ENCODE measurements at regions not wholly inside any gene's neighbourhood (a gene's known extent, or its start where the extent isn't known, plus 50 kb on each side); places are given as distances from the start of the nearest gene placed in this dataset.

DNA sequence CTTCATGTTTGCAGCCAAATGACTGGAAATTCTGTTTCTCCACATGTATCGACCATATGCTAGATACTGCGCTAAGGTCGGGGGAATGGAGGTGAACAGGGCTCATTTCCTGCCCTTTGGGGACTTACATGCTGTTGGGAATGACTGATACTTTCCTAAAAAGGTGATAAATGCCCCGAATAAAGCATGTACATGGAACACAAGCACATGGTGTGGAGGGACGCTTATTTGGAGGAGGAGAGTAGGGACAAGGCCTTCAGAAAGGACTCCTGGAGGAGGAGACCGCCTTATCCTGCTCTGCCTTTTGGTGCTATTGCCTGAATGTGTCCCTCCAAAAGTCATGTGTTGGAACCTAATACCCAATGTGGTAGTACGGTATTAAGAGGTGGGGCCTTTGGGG is 344.5 kb downstream of the PRL start:
- Histone ChIP-seq H3K4me1 (peaks cover 0 to 11% of the 10 kb centered on the region in 2 donors), H3K9me3 (no peaks in the 10 kb centered on the region), H3K27me3 (no peaks in the 10 kb centered on the region), H3K36me3 (no peaks in the 10 kb centered on the region), H3K27ac (peak overlapping the region in 1 of 2 donors; percentile 62), H3K4me3 (no peak overlapping the region)
- intact Hi-C loops (cut with DNase I; ENCODE audit: low total_unique reads): no loop called here
- no peak for DNase-seq (ENCODE audit: low spot score in 2 of 2)
- TF ChIP-seq POLR2AphosphoS5 (IDR thresholded peaks at IDR 0.05) (no peak), POLR2A (IDR thresholded peaks at IDR 0.05) (no peak)
- TF ChIP-seq, protein P1, sequence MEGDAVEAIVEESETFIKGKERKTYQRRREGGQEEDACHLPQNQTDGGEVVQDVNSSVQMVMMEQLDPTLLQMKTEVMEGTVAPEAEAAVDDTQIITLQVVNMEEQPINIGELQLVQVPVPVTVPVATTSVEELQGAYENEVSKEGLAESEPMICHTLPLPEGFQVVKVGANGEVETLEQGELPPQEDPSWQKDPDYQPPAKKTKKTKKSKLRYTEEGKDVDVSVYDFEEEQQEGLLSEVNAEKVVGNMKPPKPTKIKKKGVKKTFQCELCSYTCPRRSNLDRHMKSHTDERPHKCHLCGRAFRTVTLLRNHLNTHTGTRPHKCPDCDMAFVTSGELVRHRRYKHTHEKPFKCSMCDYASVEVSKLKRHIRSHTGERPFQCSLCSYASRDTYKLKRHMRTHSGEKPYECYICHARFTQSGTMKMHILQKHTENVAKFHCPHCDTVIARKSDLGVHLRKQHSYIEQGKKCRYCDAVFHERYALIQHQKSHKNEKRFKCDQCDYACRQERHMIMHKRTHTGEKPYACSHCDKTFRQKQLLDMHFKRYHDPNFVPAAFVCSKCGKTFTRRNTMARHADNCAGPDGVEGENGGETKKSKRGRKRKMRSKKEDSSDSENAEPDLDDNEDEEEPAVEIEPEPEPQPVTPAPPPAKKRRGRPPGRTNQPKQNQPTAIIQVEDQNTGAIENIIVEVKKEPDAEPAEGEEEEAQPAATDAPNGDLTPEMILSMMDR (IDR thresholded peaks at IDR 0.05): no peak

GRCh38 chr6:21953831-21954801 is 342.7 kb downstream of the PRL start:
- H3K4me1 ChIP-seq: peaks cover 0 to 11% of the 10 kb centered on the region in 2 donors
- H3K27ac ChIP-seq: peak overlapping the region; percentile 5 to 62
- no peak for DNase-seq (ENCODE audit: low spot score in 2 of 2)
- intact Hi-C loops (cut with DNase I; ENCODE audit: low total_unique reads): no loop called here
- H3K4me3 ChIP-seq: peak overlapping the region in 1 of 3 donors; percentile 30
- no peaks in the 10 kb centered on the region for H3K27me3 ChIP-seq
- H3K9me3 ChIP-seq: no peaks in the 10 kb centered on the region
- TF ChIP-seq POLR2AphosphoS5 (IDR thresholded peaks at IDR 0.05) (no peak), POLR2A (IDR thresholded peaks at IDR 0.05) (no peak)
- TF ChIP-seq, protein P1 (IDR thresholded peaks at IDR 0.05): no peak
- H3K36me3 ChIP-seq: no peaks in the 10 kb centered on the region

- H3K27ac ChIP-seq: peak overlapping the region in 1 of 2 donors; percentile 5
- no peaks in the 10 kb centered on the region for H3K36me3 ChIP-seq
- peaks cover 0 to 11% of the 10 kb centered on the region in 2 donors for H3K4me1 ChIP-seq
- H3K4me3 ChIP-seq: no peak overlapping the region
- intact Hi-C loops (cut with DNase I; ENCODE audit: low total_unique reads): no loop called here
- H3K9me3 ChIP-seq: no peaks in the 10 kb centered on the region
- TF ChIP-seq, protein P1 (IDR thresholded peaks at IDR 0.05): no peak
- no peak for TF ChIP-seq POLR2AphosphoS5 (IDR thresholded peaks at IDR 0.05)
- TF ChIP-seq POLR2A (IDR thresholded peaks at IDR 0.05): no peak
- H3K27me3 ChIP-seq: no peaks in the 10 kb centered on the region
- no peak for DNase-seq (ENCODE audit: low spot score in 2 of 2)
These were observed 341.7 kb downstream of the PRL start for GRCh38 chr6:21955053-21955595.

DNA sequence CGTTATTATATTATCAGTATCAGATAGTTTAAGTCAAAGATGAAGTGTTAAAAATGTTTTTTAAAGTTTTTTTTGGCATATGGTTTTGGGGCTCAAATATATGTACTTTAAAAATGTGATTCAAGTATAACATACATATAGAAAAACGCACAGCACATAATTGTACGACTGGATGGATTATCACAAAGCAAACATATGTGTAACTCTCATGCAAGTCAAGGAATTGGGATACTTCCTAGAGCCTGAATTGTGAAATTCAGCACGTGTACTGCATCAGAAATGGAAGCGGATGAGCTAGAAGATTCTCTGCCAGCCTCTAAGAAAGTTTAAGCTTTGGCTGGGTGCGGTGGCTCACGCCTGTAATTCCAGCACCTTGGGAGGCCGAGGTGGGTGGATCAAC is 340.9 kb downstream of the PRL start:
- no peaks in the 10 kb centered on the region for H3K36me3 ChIP-seq
- TF ChIP-seq, protein P1 (IDR thresholded peaks at IDR 0.05): no peak
- TF ChIP-seq POLR2AphosphoS5 (IDR thresholded peaks at IDR 0.05) (no peak), POLR2A (IDR thresholded peaks at IDR 0.05) (no peak)
- H3K27ac ChIP-seq: no peak overlapping the region
- intact Hi-C loops (cut with DNase I; ENCODE audit: low total_unique reads): no loop called here
- no peaks in the 10 kb centered on the region for H3K9me3 ChIP-seq
- no peaks in the 10 kb centered on the region for H3K27me3 ChIP-seq
- peaks cover 0 to 11% of the 10 kb centered on the region in 2 donors for H3K4me1 ChIP-seq
- H3K4me3 ChIP-seq: no peak overlapping the region
- no peak for DNase-seq (ENCODE audit: low spot score in 2 of 2)

- no peak for DNase-seq (ENCODE audit: low spot score in 2 of 2)
- H3K36me3 ChIP-seq: no peaks in the 10 kb centered on the region
- TF ChIP-seq POLR2AphosphoS5 (IDR thresholded peaks at IDR 0.05) (no peak), POLR2A (IDR thresholded peaks at IDR 0.05) (no peak)
- TF ChIP-seq, protein P1 (IDR thresholded peaks at IDR 0.05): no peak
- H3K4me1 ChIP-seq: peaks cover 0 to 11% of the 10 kb centered on the region in 2 donors
- no peaks in the 10 kb centered on the region for H3K27me3 ChIP-seq
- H3K27ac ChIP-seq: no peak overlapping the region
- H3K9me3 ChIP-seq: no peaks in the 10 kb centered on the region
- intact Hi-C loops (cut with DNase I; ENCODE audit: low total_unique reads): no loop called here
- no peak overlapping the region for H3K4me3 ChIP-seq
These were observed 338.4 kb downstream of the PRL start for GRCh38 chr6:21958428-21958827.

Measured in breast epithelium (tissue), 4 donors.